ENCODE measurements at regions not wholly inside any gene's neighbourhood (a gene's known extent, or its start where the extent isn't known, plus 50 kb on each side); places are given as distances from the start of the nearest gene placed in this dataset.

DNA sequence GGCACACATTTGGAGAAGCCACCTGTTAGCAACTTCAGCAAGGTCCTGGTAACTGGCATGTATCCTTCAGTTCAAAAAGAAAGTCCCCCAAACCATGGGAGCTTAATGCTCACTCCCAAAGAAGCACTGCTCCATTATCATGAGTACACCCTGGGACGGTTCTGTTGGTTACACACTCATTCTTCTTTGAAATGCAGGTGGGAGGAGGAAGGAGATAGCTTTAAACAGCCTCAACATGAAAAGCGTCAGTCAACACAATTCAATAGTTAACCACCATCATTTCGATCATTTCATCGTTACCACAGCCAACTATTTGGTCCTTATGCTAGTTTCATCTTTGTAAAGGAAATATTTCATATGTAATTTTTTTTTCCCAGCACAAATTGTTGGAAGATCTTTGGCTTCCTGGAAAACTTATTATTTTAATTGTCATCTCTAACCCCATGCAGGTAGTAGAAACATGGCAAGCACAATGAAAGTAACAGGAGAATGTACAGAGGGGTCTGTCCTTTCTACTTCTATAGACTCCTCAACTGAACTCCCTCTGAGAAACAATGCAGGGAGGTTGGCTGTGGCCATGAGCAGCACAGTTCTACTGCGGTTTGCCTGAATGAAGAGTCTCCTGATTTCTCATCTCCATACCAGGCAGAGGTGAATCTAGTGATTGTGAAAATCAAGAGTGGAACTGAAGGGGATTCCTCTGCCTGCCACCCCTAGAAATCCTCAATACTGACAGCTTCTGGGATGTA lies 196.4 kb upstream of the FOXN3 start:
- H3K27me3 ChIP-seq (ENCODE audit: low read depth) = no peaks in the 10 kb centered on the region
- H3K36me3 ChIP-seq (replicated peaks) = no peaks in the 10 kb centered on the region
- H3K4me3 ChIP-seq = no peak overlapping the region
- H3K9me3 ChIP-seq = no peaks in the 10 kb centered on the region
- DNase-seq (ENCODE audit: low spot score in 2 of 2) = no peak
- in situ Hi-C loops (cut with MboI; ENCODE audit: low sequenced_read_pairs) = no loop called here
- peaks cover 21% of the 10 kb centered on the region for H3K4me1 ChIP-seq

DNA sequence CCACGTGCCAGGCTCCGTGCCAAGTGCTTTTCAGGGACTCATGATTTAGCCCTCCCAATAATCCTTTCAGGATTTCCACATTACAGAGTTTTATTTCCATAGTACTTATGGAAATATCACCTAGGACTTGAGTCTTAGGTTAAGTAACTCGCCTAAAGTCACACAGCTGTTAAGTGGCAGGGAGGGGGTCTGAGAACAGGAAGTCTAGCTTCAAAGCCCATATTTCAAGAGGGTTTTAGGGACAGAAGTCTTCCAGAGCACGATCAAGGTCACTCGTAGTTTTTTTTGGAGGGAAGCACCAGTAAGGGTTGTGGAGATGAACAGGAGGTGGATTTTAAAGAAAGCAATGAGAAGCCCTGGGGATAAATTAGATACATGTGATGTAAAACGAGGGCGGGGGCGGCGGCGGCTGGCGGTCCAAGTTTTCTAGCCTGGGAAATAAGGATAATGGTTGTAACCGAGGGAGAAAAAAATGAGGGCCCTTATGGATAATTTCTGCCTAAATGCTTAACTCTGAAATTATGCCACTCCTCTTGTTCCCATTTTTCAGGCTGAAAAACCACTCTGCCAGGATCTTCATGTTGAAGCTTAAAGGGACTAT lies 192.6 kb upstream of the FOXN3 start:
- Histone ChIP-seq H3K4me3 (no peak overlapping the region), H3K36me3 (replicated peaks) (no peaks in the 10 kb centered on the region), H3K27me3 (ENCODE audit: low read depth) (no peaks in the 10 kb centered on the region), H3K9me3 (no peaks in the 10 kb centered on the region), H3K4me1 (no peaks in the 10 kb centered on the region)
- DNase-seq (ENCODE audit: low spot score in 2 of 2) = no peak
- in situ Hi-C loops (cut with MboI; ENCODE audit: low sequenced_read_pairs) = no loop called here

DNA sequence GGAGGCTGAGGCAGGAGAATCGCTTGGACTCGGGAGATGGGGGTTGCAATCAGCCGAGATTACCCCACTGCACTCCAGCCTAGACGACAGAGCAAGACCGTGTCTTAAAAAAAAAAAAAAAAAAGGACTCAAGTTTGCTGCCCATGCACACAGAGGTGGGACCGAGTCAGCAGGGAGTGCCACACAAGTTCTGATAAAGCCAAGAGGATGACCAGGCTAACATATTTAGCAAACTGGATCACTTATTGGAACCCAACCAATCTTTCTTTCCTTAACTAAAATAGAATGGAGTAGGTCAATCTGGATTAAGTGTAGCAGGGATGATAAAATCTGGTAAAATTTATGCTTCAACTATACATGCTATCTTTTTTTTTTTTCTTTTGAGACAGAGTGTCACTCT lies 190.4 kb upstream of the FOXN3 start:
- Histone ChIP-seq H3K4me3 (no peak overlapping the region), H3K27me3 (ENCODE audit: low read depth) (no peaks in the 10 kb centered on the region), H3K9me3 (no peaks in the 10 kb centered on the region), H3K4me1 (no peaks in the 10 kb centered on the region), H3K36me3 (replicated peaks) (no peaks in the 10 kb centered on the region)
- in situ Hi-C loops (cut with MboI; ENCODE audit: low sequenced_read_pairs) = no loop called here
- DNase-seq (ENCODE audit: low spot score in 2 of 2) = no peak

DNA sequence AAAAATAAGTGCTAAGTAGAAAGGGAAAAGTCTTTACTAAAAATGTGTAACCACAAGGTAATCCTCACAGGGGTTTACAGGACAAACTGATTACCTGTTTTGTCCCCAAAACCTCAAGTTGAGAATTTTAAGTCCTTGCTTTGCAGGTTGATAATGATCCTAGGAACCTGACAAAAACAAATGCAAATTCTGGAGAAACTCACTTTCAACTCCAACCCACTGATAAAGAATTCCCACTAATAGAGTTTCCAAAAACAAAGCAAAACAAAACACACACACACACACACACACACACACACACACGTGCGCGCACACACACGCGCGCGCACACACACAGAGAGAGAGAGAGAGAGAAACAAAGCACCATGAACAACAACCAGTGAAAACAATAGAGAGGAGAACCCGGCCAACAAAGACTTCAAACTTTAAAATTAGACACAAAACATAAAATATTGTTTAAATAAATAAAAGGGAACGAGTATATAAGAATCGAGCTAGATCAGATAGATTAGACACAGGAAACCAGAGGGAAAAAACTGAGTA lies 187.0 kb upstream of the FOXN3 start:
- Histone ChIP-seq H3K9me3 (peaks cover 10% of the 10 kb centered on the region; the same call in 1 of the 2 replicates), H3K4me3 (no peak overlapping the region), H3K4me1 (no peaks in the 10 kb centered on the region), H3K36me3 (replicated peaks) (no peaks in the 10 kb centered on the region), H3K27me3 (ENCODE audit: low read depth) (no peaks in the 10 kb centered on the region)
- in situ Hi-C loops (cut with MboI; ENCODE audit: low sequenced_read_pairs) = no loop called here
- DNase-seq (ENCODE audit: low spot score in 2 of 2) = no peak

DNA sequence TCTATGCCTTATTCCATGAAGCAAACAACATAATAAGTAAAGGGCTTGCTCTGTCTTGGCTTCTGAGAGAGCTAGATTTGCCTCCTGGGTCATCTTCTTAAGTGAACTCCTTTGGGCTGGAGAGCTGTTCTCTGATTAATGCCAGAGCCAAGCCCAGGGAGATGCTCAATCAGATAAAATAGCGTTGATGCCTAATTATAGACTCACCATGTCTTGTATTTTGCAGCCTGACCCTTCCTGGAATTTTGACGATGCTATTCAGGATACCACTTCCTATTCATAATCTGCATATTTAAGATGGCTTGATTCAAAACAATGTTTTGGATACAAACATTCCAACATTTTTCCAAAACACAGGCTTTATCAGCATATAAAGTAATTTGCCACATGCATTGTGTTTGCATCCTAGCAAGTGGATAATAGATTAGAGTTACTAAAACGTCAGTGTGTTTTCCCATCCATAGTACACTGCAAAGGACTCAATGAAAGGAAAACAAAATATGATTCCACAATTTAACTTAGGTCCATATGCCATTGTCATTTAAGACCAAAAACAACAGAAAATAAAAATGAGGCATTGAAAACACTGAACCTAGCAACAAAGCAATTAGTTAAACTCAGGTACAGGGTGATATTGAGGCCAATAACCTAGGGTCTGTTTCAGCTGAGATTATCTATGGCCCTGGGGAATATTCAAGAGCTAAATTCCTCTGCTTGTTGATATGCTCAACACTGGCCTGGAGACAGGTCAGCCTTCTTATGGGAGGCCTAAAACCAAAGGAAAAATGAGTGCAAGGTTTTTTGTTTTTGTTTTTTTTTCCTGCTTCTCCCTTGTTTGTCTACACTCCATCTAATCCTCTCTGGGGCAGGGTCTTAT lies 184.2 kb upstream of the FOXN3 start:
- Histone ChIP-seq H3K27me3 (ENCODE audit: low read depth) (no peaks in the 10 kb centered on the region), H3K36me3 (replicated peaks) (no peaks in the 10 kb centered on the region), H3K4me3 (no peak overlapping the region), H3K4me1 (no peaks in the 10 kb centered on the region), H3K9me3 (peaks cover 18% of the 10 kb centered on the region; the same call in 1 of the 2 replicates)
- in situ Hi-C loops (cut with MboI; ENCODE audit: low sequenced_read_pairs) = no loop called here
- DNase-seq (ENCODE audit: low spot score in 2 of 2) = no peak

DNA sequence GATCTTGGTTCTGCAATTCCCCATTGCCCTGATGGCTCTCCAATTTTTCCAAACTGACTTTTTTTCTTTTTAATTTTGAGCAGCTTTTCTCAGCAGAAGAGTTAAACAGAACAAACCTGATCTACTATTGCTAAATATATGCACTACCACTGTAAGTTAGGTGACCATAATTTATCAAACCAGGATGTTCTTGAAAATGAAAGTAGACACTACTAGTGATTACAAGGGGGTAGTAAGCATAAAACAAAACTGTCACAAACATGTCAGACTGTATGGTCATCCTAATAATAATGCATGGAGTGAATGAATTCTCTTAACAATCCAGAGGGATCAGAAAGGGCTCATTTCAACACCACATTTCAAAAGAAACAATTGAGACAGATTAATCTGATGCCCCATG lies 183.0 kb upstream of the FOXN3 start:
- in situ Hi-C loops (cut with MboI; ENCODE audit: low sequenced_read_pairs) = no loop called here
- Histone ChIP-seq H3K4me3 (no peak overlapping the region), H3K36me3 (replicated peaks) (no peaks in the 10 kb centered on the region), H3K9me3 (peaks cover 18% of the 10 kb centered on the region; the same call in 1 of the 2 replicates), H3K4me1 (no peaks in the 10 kb centered on the region), H3K27me3 (ENCODE audit: low read depth) (no peaks in the 10 kb centered on the region)
- DNase-seq (ENCODE audit: low spot score in 2 of 2) = no peak

DNA sequence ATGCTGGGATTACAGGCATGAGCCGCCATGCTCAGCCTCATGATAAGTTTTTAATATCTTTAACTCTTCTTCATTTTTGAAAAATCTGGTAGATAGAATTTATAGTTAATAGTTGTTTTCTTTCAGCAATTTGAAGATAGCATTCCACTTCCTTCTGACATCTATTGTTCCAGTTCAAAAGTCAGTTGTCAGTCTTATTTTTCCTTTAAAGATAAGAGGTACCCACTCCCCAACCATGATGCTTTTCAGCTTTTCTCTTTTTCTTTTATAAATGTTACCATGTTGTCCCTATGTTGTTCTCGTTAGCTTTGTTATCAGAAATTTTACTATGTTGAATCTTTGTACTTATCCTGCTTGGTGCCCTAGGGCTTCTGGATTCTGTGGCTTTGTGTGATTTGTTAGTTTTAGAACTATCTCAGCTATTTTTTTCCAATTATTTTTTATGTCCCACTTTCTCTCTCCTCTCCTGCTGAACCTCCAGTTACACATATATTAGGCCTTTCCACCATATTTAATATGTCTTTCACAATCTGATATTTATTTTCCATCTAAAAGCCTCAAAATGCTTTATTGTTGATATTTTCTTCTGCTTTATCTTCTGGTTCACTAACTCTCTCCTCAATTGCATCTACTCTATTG lies 181.6 kb upstream of the FOXN3 start:
- H3K4me1 ChIP-seq = no peaks in the 10 kb centered on the region
- H3K36me3 ChIP-seq (replicated peaks) = no peaks in the 10 kb centered on the region
- in situ Hi-C loops (cut with MboI; ENCODE audit: low sequenced_read_pairs) = no loop called here
- peaks cover 21% of the 10 kb centered on the region; the same call in 1 of the 2 replicates for H3K9me3 ChIP-seq
- DNase-seq (ENCODE audit: low spot score in 2 of 2) = no peak
- H3K4me3 ChIP-seq = no peak overlapping the region
- H3K27me3 ChIP-seq (ENCODE audit: low read depth) = no peaks in the 10 kb centered on the region

DNA sequence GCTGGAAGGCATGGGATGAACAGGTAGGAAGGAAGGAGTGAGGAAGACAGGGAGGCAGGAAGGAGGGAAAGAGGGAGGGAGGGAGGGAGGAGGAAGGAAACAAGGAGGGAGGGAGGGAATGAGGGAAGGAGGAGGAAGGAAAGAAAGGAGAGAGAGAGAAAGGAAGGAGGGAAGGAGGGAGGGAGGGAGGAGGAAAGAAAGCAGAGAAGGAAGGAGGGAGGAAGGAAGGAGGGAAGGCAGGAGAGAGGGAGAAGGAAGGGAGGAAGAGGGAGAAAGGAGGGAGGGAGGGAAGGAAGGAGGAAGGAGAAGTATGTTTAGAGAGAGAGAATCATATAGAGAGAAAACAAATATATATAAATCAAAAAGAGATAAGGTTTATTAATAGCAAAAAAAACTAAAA lies 175.9 kb upstream of the FOXN3 start:
- DNase-seq (ENCODE audit: low spot score in 2 of 2) = no peak
- Histone ChIP-seq H3K4me3 (no peak overlapping the region), H3K4me1 (no peaks in the 10 kb centered on the region), H3K27me3 (ENCODE audit: low read depth) (no peaks in the 10 kb centered on the region), H3K9me3 (peaks cover 4% of the 10 kb centered on the region; the same call in 1 of the 2 replicates), H3K36me3 (replicated peaks) (no peaks in the 10 kb centered on the region)
- in situ Hi-C loops (cut with MboI; ENCODE audit: low sequenced_read_pairs) = no loop called here

DNA sequence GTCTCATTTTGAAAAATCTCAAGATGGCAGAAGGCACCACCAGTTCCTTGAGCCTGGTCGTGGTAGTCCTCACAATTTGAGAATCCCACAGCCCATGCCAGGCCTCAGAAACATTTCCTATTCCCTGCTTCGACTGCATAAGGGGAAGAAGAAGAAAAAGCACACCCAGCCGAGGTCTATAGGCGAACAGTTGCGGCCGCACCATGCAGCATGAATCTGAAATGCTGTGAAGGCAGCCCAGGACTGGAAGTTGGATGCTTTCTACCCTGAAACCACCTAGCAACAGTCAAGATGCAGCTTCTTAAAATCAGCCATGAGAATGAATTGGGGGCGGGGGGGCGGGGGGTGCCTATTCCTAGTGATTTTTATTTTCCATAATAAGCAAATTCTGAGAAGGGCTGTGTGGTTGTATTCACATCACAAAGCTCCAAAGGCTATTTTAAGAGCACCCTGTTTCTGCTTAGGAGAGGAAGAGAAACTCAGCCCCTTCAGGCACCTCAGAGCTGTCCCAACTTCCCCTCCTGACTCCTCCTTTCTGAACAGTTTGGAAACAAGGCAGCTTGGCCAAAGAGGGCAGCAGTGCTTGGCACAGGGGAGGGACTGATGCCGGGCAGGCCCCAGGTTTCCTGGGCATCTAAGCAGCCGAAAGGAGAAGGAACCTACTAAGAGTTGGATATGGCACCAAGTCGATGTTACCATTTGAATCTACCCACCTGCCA lies 172.5 kb upstream of the FOXN3 start:
- H3K4me3 ChIP-seq = no peak overlapping the region

DNA sequence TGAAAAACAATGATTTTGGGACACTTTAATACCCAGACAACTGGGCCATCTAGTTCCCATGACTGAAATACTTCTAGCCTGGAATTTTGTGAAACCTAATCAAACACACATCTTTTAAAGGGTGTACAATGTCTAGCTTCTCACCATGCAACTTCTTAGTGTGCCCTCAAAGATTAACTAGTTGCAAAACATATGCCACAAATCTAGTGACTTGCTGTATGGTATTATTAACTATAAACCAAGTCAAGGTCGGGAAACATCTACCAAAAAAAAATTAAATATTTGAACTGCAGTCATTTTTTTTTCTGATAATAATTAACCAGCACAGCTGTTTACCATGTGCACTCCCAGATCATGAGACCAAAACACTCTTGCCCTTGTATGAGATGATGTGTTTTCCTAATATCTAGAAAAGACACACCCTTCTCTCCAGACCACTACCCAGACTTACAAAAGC lies 171.8 kb upstream of the FOXN3 start:
- in situ Hi-C loops (cut with MboI; ENCODE audit: low sequenced_read_pairs) = no loop called here
- DNase-seq (ENCODE audit: low spot score in 2 of 2) = no peak
- Histone ChIP-seq H3K9me3 (no peaks in the 10 kb centered on the region), H3K27me3 (ENCODE audit: low read depth) (no peaks in the 10 kb centered on the region), H3K4me3 (no peak overlapping the region), H3K36me3 (replicated peaks) (no peaks in the 10 kb centered on the region; the same call in 1 of the 2 replicates), H3K4me1 (no peaks in the 10 kb centered on the region)

More for the DNA sequence above, 172.5 kb upstream of the FOXN3 start:
- no peak for DNase-seq (ENCODE audit: low spot score in 2 of 2)
- in situ Hi-C loops (cut with MboI; ENCODE audit: low sequenced_read_pairs) = no loop called here
- 0 out of 2 replicates have a peak, but pooled peaks cover 4% of the 10 kb centered on the region for H3K9me3 ChIP-seq
- H3K36me3 ChIP-seq (replicated peaks) = no peaks in the 10 kb centered on the region; the same call in 1 of the 2 replicates
- no peaks in the 10 kb centered on the region for H3K27me3 ChIP-seq (ENCODE audit: low read depth)
- no peaks in the 10 kb centered on the region for H3K4me1 ChIP-seq

DNA sequence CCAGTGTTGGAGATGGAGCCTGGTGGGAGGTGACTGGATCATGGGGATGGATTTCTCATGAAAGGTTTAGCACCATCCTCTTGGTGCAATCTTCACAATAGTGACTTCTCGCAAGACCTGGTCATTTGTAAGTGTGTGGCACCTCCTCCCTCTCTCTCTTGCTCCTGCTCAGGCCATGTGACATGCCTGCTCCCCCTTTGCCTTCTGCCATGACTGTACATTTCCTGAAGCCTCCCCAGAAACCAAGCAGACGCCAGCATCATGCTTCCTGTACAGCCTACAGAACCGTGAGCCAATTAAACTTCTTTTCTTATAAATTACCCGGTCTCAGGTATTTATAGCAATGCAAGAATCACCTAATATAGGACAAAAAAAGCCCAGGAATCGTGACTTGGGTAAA lies 171.0 kb upstream of the FOXN3 start:
- Histone ChIP-seq H3K4me1 (no peaks in the 10 kb centered on the region), H3K4me3 (no peak overlapping the region), H3K27me3 (ENCODE audit: low read depth) (no peaks in the 10 kb centered on the region), H3K36me3 (replicated peaks) (no peaks in the 10 kb centered on the region; the same call in 1 of the 2 replicates), H3K9me3 (no peaks in the 10 kb centered on the region)
- no peak for DNase-seq (ENCODE audit: low spot score in 2 of 2)
- in situ Hi-C loops (cut with MboI; ENCODE audit: low sequenced_read_pairs) = no loop called here

DNA sequence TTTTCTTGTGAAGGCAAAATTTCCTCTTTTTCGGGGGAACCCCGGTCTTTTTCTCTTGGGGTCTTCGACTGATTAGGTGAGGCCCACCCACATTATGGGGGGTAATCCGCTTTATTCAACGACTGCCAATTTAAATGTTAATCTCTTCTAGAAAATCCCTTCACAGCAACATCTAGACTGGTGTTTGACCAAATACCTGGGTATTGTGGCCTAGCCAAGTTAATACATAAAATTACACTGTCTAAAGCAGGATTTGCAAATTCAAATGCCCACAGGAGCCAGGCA lies 170.0 kb upstream of the FOXN3 start:
- Histone ChIP-seq H3K36me3 (replicated peaks) (no peaks in the 10 kb centered on the region; the same call in 1 of the 2 replicates), H3K4me3 (no peak overlapping the region), H3K4me1 (no peaks in the 10 kb centered on the region), H3K27me3 (ENCODE audit: low read depth) (no peaks in the 10 kb centered on the region), H3K9me3 (no peaks in the 10 kb centered on the region)
- in situ Hi-C loops (cut with MboI; ENCODE audit: low sequenced_read_pairs) = no loop called here
- DNase-seq (ENCODE audit: low spot score in 2 of 2) = no peak
